SU-DHL-6 (cell line): ENCODE measurements at regions not wholly inside any gene's neighbourhood (a gene's known extent, or its start where the extent isn't known, plus 50 kb on each side); places are given as distances from the start of the nearest gene placed in this dataset.

Experiments used
- EZH2phosphoT487 ChIP-seq: fragments of 200-600 bp; sonication (generic), shearing (Covaris generic); conservative IDR thresholded peaks from 2 replicates; pipeline ENCODE4 v1.6.1; 2018; ENCODE audit warnings: mild to moderate bottlenecking, antibody characterized with exemption, low read length, moderate library complexity, mixed read lengths
- TF ChIP-seq, protein P1 (sequence below): fragments of 200-600 bp; sonication (generic); IDR thresholded peaks from one replicate; pipeline ENCODE4 v1.5.1; 2017; ENCODE audit warnings: antibody characterized with exemption, mild to moderate bottlenecking, low read length, moderate library complexity; ENCODE audit not compliant: insufficient read depth, poor library complexity, severe bottlenecking

DNA sequence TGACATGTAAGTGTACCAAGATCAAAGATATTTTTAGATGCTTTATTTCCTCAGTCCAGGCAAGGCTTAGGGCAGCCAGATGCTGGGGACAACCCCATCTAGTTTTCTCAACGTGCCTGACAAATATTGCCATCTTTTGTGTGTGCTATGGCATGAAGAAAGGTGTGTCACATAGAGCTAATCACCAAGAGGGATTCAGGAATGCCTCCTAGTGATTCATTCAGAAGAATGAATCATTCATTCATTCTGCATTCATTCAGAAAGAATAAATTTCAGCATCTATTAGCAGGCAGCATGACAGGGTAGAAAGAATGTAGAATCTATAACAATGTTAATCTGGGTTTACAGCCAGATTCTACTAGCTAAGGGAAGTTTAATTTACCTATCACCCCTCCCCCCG is 75.4 kb upstream of the LRRC4C start:
- TF ChIP-seq, protein P1, sequence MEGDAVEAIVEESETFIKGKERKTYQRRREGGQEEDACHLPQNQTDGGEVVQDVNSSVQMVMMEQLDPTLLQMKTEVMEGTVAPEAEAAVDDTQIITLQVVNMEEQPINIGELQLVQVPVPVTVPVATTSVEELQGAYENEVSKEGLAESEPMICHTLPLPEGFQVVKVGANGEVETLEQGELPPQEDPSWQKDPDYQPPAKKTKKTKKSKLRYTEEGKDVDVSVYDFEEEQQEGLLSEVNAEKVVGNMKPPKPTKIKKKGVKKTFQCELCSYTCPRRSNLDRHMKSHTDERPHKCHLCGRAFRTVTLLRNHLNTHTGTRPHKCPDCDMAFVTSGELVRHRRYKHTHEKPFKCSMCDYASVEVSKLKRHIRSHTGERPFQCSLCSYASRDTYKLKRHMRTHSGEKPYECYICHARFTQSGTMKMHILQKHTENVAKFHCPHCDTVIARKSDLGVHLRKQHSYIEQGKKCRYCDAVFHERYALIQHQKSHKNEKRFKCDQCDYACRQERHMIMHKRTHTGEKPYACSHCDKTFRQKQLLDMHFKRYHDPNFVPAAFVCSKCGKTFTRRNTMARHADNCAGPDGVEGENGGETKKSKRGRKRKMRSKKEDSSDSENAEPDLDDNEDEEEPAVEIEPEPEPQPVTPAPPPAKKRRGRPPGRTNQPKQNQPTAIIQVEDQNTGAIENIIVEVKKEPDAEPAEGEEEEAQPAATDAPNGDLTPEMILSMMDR: no peak
- no peak for TF ChIP-seq EZH2phosphoT487
